Ectodermal cell (in vitro differentiated cells): ENCODE measurements at regions not wholly inside any gene's neighbourhood (a gene's known extent, or its start where the extent isn't known, plus 50 kb on each side); places are given as distances from the start of the nearest gene placed in this dataset.
"Not testable (repeated sequence)": the region's sequence is repeated elsewhere in the genome, so short reads cannot be mapped to it uniquely, and the experiment has no call there.

ENCODE experiments used
- H3K27ac ChIP-seq: 2 replicates; pipeline ENCODE4 v1.7.0; 2013; ENCODE audit warnings: mild to moderate bottlenecking, low read depth, low read length; ENCODE audit not compliant: insufficient read depth, poor library complexity, severe bottlenecking
- H3K27me3 ChIP-seq: 2 replicates; pipeline ENCODE4 v1.7.0; 2013; ENCODE audit warnings: mild to moderate bottlenecking, low read length; ENCODE audit not compliant: insufficient read depth, control insufficient read depth, poor library complexity, severe bottlenecking
- H3K36me3 ChIP-seq: one replicate; pipeline ENCODE4 v1.7.0; 2013; ENCODE audit warnings: low read length; ENCODE audit not compliant: control insufficient read depth, insufficient read depth
- H3K4me1 ChIP-seq: one replicate; pipeline ENCODE4 v1.7.0; 2013; ENCODE audit warnings: low read length; ENCODE audit not compliant: control insufficient read depth, insufficient read depth
- H3K4me3 ChIP-seq: 2 replicates; pipeline ENCODE4 v1.7.0; 2013; ENCODE audit warnings: low read depth, low read length, control low read depth; ENCODE audit not compliant: insufficient read depth
- H3K9me3 ChIP-seq: 2 replicates; pipeline ENCODE4 v1.7.0; 2013; ENCODE audit warnings: mild to moderate bottlenecking, low read length, moderate library complexity; ENCODE audit not compliant: control insufficient read depth
- WGBS, 2 experiments: methylation state at CpG; one replicate each; pipeline ENCODE4 v1.1.7; 2013; ENCODE audit warnings: missing lambda C conversion rate in 2 of 2; 5-methylcytosine and 5-hydroxymethylcytosine counted together

GRCh38 chr2:2721296-2721835 is 390.3 kb upstream of the MYT1L start:
- H3K36me3 ChIP-seq, result no peaks in the 10 kb centered on the region
- H3K27ac ChIP-seq, result no peak overlapping the region
- H3K27me3 ChIP-seq, result no peaks in the 10 kb centered on the region
- H3K9me3 ChIP-seq, result no peaks in the 10 kb centered on the region
- no peak overlapping the region for H3K4me3 ChIP-seq
- H3K4me1 ChIP-seq, result no peaks in the 10 kb centered on the region
- WGBS, 2 experiments, result 88 to 89% methylated on average over 23 of the region's 23 CpGs

GRCh38 chr2:2720806-2721205 is 389.7 kb upstream of the MYT1L start:
- not testable (repeated sequence) for H3K4me1 ChIP-seq, H3K27ac ChIP-seq, H3K36me3 ChIP-seq, H3K4me3 ChIP-seq, H3K9me3 ChIP-seq, H3K27me3 ChIP-seq
- 83 to 84% methylated on average over 13 to 14 of the region's 14 CpGs for WGBS, 2 experiments

GRCh38 chr2:2720351-2720750 is 389.3 kb upstream of the MYT1L start:
- Histone ChIP-seq H3K27me3 (no peaks in the 10 kb centered on the region), H3K4me1 (no peaks in the 10 kb centered on the region), H3K4me3 (no peak overlapping the region), H3K27ac (no peak overlapping the region), H3K36me3 (no peaks in the 10 kb centered on the region), H3K9me3 (no peaks in the 10 kb centered on the region)
- WGBS, 2 experiments, result 85 to 86% methylated on average over 9 of the region's 9 CpGs

DNA sequence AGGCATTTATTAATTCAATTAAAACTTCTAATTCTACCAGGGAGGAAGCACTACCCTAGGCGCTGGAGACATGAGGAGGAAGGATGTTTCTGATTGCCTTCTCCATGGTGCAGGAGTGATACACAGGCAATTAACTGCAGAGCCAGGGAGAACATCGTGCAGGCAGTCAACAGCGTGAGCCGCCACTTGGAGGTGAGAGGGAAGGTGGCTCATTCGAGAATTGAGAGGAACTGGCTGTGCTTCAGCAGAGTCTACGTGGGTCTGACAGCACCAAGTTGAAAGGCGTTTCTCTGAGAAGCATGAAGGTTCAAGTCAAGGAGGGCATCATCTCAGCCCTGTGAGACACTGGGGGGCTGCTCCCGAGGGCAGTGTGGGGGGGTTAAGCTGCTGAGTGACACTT is 388.7 kb upstream of the MYT1L start:
- Histone ChIP-seq H3K27ac (no peak overlapping the region), H3K9me3 (no peaks in the 10 kb centered on the region), H3K4me1 (no peaks in the 10 kb centered on the region), H3K27me3 (no peaks in the 10 kb centered on the region), H3K36me3 (no peaks in the 10 kb centered on the region), H3K4me3 (no peak overlapping the region)
- 87 to 91% methylated on average over 8 of the region's 8 CpGs for WGBS, 2 experiments

- Histone ChIP-seq H3K27ac (no peak overlapping the region), H3K4me3 (no peak overlapping the region), H3K9me3 (no peaks in the 10 kb centered on the region), H3K4me1 (no peaks in the 10 kb centered on the region), H3K36me3 (no peaks in the 10 kb centered on the region), H3K27me3 (no peaks in the 10 kb centered on the region)
- 81 to 82% methylated on average over 6 of the region's 6 CpGs for WGBS, 2 experiments
These were observed 387.9 kb upstream of the MYT1L start for GRCh38 chr2:2719015-2719414.

DNA sequence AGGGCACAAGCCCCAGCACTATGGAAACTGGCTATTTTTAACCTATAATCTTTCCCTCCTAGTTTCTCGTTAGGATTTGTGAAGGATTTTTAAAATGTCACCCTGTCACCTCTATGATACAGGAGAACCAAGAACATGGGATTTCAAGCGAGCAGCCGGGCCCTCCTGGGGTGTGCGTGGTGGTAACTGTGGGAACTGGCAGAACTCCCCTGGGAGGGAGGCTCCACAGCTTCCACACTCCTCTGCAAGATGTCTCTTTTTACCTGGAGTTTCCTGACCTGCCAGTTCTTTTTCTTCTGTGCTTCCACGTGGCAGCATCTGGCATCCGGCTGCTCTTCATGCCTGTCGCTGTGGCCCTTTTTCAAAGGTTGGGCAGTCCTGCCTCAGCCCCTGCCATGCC is 386.3 kb upstream of the MYT1L start:
- WGBS, 2 experiments, result 89 to 90% methylated on average over 7 of the region's 7 CpGs
- no peak overlapping the region for H3K4me3 ChIP-seq
- no peaks in the 10 kb centered on the region for H3K9me3 ChIP-seq
- H3K4me1 ChIP-seq, result no peaks in the 10 kb centered on the region
- no peaks in the 10 kb centered on the region for H3K36me3 ChIP-seq
- no peaks in the 10 kb centered on the region for H3K27me3 ChIP-seq
- no peak overlapping the region for H3K27ac ChIP-seq

GRCh38 chr2:2716771-2717170 is 385.7 kb upstream of the MYT1L start:
- WGBS, 2 experiments, result 86 to 92% methylated on average over 11 of the region's 11 CpGs
- Histone ChIP-seq H3K4me1 (no peaks in the 10 kb centered on the region), H3K27me3 (no peaks in the 10 kb centered on the region), H3K9me3 (no peaks in the 10 kb centered on the region), H3K4me3 (no peak overlapping the region), H3K36me3 (no peaks in the 10 kb centered on the region), H3K27ac (no peak overlapping the region)

DNA sequence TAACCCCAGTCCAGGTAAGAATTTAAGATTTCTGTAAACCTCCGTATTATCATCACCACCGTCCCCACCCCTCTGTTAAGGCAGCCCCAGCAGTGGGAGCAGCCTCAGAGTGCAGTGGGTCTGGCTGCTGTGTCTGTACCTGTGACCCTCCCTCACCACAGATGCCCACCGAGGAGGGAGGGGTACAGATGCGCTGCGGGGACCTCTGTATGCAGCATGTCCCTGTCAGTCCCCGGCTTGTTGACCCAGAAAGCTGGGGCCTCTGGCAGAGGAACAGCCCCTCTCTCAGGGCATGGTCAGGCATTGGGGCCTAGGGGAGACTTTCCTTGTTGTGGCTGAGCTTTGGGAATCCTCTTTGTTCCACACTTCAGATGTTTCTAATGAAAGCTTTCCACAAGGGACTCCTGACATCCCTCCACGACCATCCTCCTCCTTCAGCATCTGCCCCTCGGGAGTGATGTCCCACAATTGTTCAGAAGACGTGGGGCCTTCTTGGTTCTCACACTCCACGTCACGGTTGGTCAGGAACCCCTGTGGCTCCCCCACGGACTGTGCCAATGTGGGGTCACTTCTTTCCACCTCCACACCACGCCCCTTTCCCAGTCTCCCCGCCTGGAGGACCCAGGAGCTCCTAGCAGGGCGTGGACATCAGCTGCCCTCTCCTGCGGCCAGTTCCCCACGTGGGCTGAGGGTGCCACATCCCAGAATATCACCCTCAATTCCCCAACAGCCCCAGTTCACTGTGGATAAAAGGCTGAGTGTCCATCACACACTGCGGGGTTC is 384.2 kb upstream of the MYT1L start:
- 87 to 91% methylated on average over 18 of the region's 18 CpGs for WGBS, 2 experiments
- Histone ChIP-seq H3K9me3 (no peaks in the 10 kb centered on the region), H3K4me1 (no peaks in the 10 kb centered on the region), H3K27ac (no peak overlapping the region), H3K27me3 (no peaks in the 10 kb centered on the region), H3K4me3 (no peak overlapping the region), H3K36me3 (no peaks in the 10 kb centered on the region)

DNA sequence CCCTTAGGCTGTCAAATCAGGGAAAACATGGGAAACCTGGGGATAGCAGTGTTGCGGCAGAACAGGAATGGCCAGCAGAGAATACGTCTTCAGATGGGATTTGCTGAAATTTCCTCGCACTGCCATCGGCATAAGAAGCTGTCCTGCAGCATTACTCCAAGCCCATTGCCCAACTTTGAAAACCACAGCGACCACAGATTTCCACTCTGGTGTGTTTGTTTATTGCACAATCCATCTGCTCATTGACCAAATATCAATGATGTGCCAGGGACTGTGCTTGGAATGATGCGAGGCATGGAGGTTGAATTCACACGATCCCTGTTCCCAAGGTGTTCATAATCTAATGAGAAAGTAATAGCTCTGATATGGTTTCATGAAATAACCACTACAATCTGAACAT is 383.3 kb upstream of the MYT1L start:
- 90 to 91% methylated on average over 7 of the region's 7 CpGs for WGBS, 2 experiments
- H3K4me1 ChIP-seq, result no peaks in the 10 kb centered on the region
- H3K27me3 ChIP-seq, result no peaks in the 10 kb centered on the region
- no peak overlapping the region for H3K4me3 ChIP-seq
- H3K9me3 ChIP-seq, result no peaks in the 10 kb centered on the region
- H3K27ac ChIP-seq, result no peak overlapping the region
- no peaks in the 10 kb centered on the region for H3K36me3 ChIP-seq

GRCh38 chr2:2709431-2709770 is 378.3 kb upstream of the MYT1L start:
- Histone ChIP-seq H3K27ac (no peak overlapping the region), H3K9me3 (no peaks in the 10 kb centered on the region), H3K27me3 (no peaks in the 10 kb centered on the region), H3K4me3 (no peak overlapping the region), H3K36me3 (no peaks in the 10 kb centered on the region), H3K4me1 (peaks cover 11% of the 10 kb centered on the region)
- 93 to 97% methylated on average over 12 of the region's 12 CpGs for WGBS, 2 experiments
